Gastroesophageal sphincter (tissue), 3 donors: ENCODE measurements at regions not wholly inside any gene's neighbourhood (a gene's known extent, or its start where the extent isn't known, plus 50 kb on each side); places are given as distances from the start of the nearest gene placed in this dataset.

Experiments
- CTCF ChIP-seq, 4 experiments: fragments of 200-600 bp in 2 of 4; fragments of 450-650 bp in 2 of 4; sonication (generic) in 1 of 4; IDR thresholded peaks; one replicate each; pipeline ENCODE4 v1.5.1; 2017 to 2019; ENCODE audit warnings: antibody characterized with exemption in 4 of 4, mild to moderate bottlenecking in 2 of 4, moderate library complexity in 2 of 4
- EP300 ChIP-seq: sonication (generic); formaldehyde crosslinking; IDR thresholded peaks from one replicate; pipeline ENCODE4 v1.6.1; 2017; ENCODE audit warnings: antibody characterized with exemption, mild to moderate bottlenecking

DNA sequence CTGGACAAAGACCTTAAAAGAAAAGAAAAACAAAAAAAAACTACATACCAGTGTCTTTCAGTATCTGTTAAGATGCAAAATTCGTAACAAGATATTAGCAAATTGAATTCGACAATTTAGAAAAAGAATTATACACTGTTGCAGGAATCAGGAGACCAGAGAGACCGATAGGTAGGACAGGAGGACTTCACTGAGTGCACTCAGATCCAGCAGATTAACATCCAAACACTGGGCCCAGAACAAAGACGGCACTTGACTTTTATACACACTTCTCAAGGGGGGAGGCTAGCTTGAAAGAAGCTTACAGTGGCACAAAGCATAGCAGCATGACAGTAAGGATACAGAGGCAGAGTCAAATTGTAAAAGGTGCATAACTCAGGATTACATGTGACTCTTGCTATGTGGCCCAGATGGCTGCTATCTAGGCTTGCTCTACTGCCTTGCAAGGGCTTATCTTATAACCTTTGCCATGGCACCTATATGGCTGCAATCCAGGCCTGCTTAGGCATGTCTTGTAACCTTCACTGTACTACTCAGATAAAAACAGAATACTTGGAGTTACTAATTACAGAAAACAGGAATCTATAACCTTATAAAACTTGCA is 507.3 kb upstream of the LRRTM4 start:
- TF ChIP-seq EP300 (no peak), CTCF (IDR thresholded peaks at IDR 0.05) (no peak)
